ENCODE measurements at regions not wholly inside any gene's neighbourhood (a gene's known extent, or its start where the extent isn't known, plus 50 kb on each side); places are given as distances from the start of the nearest gene placed in this dataset.
A peak's percentile ranks its signal among the peaks of the same experiment; 100 is the strongest.

GRCh38 chrX:138865093-138865649 is 153.7 kb upstream of the FGF13 start:
- no peak for DNase-seq
- Mint-ChIP-seq H3K27ac (no peak overlapping the region), H3K36me3 (ENCODE audit: low read depth) (no peaks in the 10 kb centered on the region), H3K27me3 (ENCODE audit: low read depth, poor library complexity) (peaks cover 5% of the 10 kb centered on the region), H3K4me1 (no peaks in the 10 kb centered on the region), H3K9me3 (peaks cover 13% of the 10 kb centered on the region), H3K4me3 (no peak overlapping the region)
- TF ChIP-seq CTCF (IDR thresholded peaks at IDR 0.05) = no peak

GRCh38 chrX:138859421-138859820 is 147.9 kb upstream of the FGF13 start:
- no peak overlapping the region for H3K27ac Mint-ChIP-seq
- H3K9me3 Mint-ChIP-seq = peaks cover 4% of the 10 kb centered on the region
- no peaks in the 10 kb centered on the region for H3K36me3 Mint-ChIP-seq (ENCODE audit: low read depth)
- DNase-seq = no peak
- H3K27me3 Mint-ChIP-seq (ENCODE audit: low read depth, poor library complexity) = peaks cover 2% of the 10 kb centered on the region
- no peak for TF ChIP-seq CTCF (IDR thresholded peaks at IDR 0.05)
- H3K4me3 Mint-ChIP-seq = no peak overlapping the region
- peaks cover 19% of the 10 kb centered on the region for H3K4me1 Mint-ChIP-seq

GRCh38 chrX:138858951-138859350 is 147.4 kb upstream of the FGF13 start:
- Mint-ChIP-seq H3K27ac (no peak overlapping the region), H3K4me1 (peaks cover 19% of the 10 kb centered on the region), H3K27me3 (ENCODE audit: low read depth, poor library complexity) (peaks cover 2% of the 10 kb centered on the region), H3K36me3 (ENCODE audit: low read depth) (no peaks in the 10 kb centered on the region), H3K4me3 (no peak overlapping the region), H3K9me3 (peaks cover 4% of the 10 kb centered on the region)
- TF ChIP-seq CTCF (IDR thresholded peaks at IDR 0.05) = no peak
- DNase-seq = no peak

- no peak for TF ChIP-seq CTCF (IDR thresholded peaks at IDR 0.05)
These were observed 146.9 kb upstream of the FGF13 start for GRCh38 chrX:138858438-138858837.

GRCh38 chrX:138856881-138857604 is 145.5 kb upstream of the FGF13 start:
- H3K4me1 Mint-ChIP-seq = peaks cover 19% of the 10 kb centered on the region
- peaks cover 2% of the 10 kb centered on the region for H3K27me3 Mint-ChIP-seq (ENCODE audit: low read depth, poor library complexity)
- H3K4me3 Mint-ChIP-seq = no peak overlapping the region
- TF ChIP-seq CTCF (IDR thresholded peaks at IDR 0.05) = no peak
- peak overlapping the region; percentile 30 for H3K27ac Mint-ChIP-seq
- H3K36me3 Mint-ChIP-seq (ENCODE audit: low read depth) = no peaks in the 10 kb centered on the region
- H3K9me3 Mint-ChIP-seq = peaks cover 4% of the 10 kb centered on the region
- DNase-seq = no peak

More at GRCh38 chrX:138858438-138858837, 146.9 kb upstream of the FGF13 start:
- peaks cover 19% of the 10 kb centered on the region for H3K4me1 Mint-ChIP-seq
- no peak for DNase-seq
- no peak overlapping the region for H3K4me3 Mint-ChIP-seq
- peaks cover 4% of the 10 kb centered on the region for H3K9me3 Mint-ChIP-seq
- H3K27me3 Mint-ChIP-seq (ENCODE audit: low read depth, poor library complexity) = peaks cover 2% of the 10 kb centered on the region
- H3K27ac Mint-ChIP-seq = peak overlapping the region; percentile 29
- no peaks in the 10 kb centered on the region for H3K36me3 Mint-ChIP-seq (ENCODE audit: low read depth)

GRCh38 chrX:138853936-138854335 is 142.4 kb upstream of the FGF13 start:
- no peak overlapping the region for H3K27ac Mint-ChIP-seq
- no peak for TF ChIP-seq CTCF (IDR thresholded peaks at IDR 0.05)
- H3K4me1 Mint-ChIP-seq = peaks cover 19% of the 10 kb centered on the region
- no peaks in the 10 kb centered on the region for H3K27me3 Mint-ChIP-seq (ENCODE audit: low read depth, poor library complexity)
- H3K9me3 Mint-ChIP-seq = peaks cover 8% of the 10 kb centered on the region
- H3K36me3 Mint-ChIP-seq (ENCODE audit: low read depth) = no peaks in the 10 kb centered on the region
- no peak overlapping the region for H3K4me3 Mint-ChIP-seq
- no peak for DNase-seq
